HK-2 (cell line): ENCODE measurements at regions not wholly inside any gene's neighbourhood (a gene's known extent, or its start where the extent isn't known, plus 50 kb on each side); places are given as distances from the start of the nearest gene placed in this dataset.
"Not testable (repeated sequence)": the region's sequence is repeated elsewhere in the genome, so short reads cannot be mapped to it uniquely, and the experiment has no call there.

Experiments
- DNase-seq: peaks from one replicate; pipeline ENCODE4 v3.0.0-alpha.2; 2018; ENCODE audit not compliant: unreplicated experiment

DNA sequence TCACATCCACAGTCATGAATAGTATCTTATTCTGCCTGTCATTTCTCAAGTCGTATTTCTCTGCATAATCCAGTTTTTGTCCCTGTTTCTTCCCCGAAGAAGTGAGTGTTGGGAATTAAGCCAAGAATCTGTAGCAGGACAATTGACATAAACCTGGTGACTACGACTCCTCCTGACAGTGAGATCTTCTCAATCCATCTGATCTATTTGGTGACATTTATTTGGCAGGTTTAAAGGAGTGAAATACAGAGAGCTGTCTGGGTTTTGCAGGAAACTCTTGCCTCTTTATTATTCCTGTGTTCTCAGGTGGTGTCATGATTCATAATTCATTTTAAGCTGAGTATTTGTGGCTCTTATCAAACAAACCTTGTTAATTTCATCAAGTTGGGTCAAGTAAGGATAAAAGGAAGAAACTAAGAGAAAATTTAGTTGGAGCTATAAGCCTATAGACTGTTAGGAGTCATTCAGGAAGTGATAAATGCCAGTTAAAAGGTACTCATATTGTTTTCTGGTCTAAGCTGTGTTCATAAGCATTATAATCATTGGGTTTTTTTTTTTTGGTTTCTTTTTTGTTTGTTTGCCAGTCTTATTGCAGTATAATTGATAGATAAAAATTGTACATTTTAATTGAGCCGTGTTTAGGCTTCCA lies 95.9 kb upstream of the PCSK1 start:
- DNase-seq = no peak

DNA sequence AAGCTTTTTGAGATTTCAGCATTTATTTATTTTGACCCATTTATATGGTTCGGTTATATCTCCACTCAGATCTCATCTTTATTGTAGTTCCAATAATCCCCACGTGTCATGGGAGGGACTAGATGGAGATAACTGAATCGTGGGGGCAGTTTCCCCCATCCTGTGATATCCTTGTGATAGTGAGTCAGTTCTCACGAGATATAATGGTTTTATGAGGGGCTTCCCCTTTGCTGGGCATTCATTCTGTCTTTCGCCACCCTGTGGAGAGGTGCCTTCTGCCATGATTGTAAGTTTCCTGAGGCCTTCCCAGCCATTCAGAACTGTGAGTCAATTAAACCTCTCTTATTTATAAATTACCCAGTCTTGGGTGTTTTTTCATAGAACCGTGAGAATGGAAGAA lies 96.5 kb upstream of the PCSK1 start:
- DNase-seq = no peak

DNA sequence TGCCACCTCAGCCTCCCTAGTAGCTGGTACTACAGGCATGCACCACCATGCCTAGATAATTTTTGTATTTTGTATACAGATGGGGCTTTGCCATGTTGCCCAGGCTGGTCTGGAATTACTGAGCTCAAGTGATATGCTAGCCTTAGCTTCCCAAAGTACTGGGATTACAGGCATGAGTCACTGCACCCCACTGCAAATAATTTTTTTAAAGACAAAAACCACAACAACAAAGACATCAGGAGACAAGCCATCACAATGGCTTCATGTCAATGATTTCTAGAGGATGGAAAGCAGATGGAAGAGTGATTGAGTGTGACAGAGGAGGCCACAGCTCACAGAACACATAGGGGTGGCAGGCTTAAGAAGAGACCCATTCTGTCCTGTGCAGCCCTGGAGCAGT lies 97.9 kb upstream of the PCSK1 start:
- no peak for DNase-seq

DNA sequence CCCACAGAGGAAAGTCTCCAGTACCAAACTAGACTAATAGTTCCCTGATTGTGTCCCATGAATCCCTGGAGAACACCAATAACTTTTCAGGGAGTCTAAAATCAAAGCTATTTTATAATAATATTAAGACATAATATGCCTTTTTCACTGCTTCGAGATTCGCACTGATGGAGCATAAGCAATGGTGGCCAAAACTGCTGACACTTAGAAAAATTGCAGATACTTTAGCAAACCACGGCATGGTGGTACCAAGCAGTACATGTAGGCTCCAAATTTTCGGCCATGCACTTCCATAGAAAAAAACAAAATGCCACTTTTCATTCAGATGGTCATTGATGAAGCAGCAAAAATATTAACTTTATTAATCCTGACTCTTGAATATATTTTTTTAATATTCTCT lies 100.3 kb upstream of the PCSK1 start:
- no peak for DNase-seq

DNA sequence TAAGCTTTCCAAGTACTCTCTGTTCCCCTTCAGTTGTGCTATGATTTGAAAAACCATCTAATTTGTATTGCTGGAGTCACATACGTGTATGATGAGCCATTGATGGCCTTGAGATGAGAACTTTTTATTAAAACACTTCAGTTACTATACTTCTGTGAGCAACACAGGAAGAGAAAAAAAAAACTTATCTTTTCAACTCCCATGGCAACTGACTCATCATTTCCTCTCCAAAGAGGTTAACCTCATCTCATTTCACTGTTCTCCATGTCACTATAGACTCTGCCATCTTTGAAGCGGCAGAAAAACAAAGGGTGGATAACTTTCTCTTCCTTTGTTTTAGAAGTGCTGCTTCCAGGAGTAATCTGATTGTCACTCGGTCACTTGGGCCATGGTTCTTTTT lies 104.3 kb upstream of the PCSK1 start:
- no peak for DNase-seq

DNA sequence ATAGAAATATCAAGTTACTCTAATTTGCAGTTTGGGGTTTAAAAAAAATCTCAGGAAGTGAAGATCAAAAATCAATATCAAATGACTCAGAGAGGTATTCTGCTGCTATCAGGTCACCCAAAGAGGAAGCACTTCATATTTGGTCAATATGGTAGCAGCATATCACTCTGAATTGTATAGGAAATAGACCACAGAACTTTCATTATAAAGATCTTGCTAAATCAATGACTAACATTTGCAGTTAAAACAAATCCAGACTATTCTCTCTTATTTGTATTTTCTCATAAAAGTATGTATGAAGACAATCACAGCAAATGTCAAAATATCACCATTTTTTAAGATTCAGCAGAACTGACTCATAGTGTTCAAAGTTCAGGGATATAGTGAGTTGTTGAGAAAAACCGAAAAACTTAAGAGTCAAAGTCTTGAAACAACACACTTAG lies 105.8 kb upstream of the PCSK1 start:
- DNase-seq = no peak

DNA sequence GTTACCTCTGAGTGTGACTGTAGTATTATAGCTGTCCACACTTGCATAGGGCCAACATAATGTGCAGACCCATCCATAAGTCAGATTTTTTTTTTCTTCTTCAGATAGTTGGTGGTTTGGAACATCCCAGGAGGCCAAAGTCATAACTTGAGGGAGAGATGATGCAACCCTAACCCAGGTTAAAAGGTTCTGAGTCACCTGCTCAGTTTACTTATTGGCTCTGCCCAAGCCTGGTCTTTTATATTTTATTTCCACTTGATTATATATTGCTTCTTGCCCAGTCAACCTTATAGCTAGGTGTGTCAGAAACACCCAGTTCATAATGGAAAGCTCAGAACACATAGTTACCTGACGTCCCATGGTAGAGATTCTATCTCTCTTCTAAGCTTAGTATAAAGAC lies 113.1 kb upstream of the PCSK1 start:
- no peak for DNase-seq

DNA sequence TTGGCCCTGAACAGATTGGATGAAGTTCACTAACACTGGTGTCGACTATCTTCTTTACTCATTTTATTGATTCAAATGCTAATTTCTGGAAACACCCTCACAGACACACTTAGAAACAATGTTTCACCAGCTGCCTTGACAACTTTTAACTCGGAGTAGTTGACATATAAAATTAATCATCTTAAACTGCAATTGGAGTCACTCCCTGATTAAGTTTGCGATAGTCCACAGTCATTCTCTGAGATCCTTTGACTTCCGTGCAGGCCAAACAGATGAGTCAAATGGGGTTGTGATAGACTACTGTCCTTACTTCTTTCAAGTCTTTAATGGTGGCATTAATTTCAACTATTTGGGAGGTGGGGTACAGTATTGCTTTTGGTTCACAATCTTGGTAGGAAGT lies 114.4 kb upstream of the PCSK1 start:
- DNase-seq = no peak

DNA sequence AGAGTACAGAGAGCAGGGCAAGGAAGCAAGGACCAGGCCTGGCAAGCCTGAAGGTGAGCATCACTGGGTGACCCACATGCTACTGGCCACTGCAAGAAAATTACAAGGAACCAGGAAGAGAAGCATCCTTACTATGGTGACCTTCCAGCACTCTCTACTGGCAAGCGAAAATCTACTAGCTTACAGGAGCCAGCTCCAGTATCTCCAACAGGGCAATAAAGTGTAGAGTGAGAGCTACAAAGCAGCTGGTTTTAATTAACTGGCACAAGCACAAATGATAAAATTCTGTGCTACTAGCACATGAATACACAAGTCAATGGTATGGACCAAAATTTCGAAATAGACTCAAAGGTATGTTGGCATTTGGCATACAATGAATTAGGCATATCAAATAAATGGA lies 113.3 kb upstream of the CAST start:
- DNase-seq = no peak

DNA sequence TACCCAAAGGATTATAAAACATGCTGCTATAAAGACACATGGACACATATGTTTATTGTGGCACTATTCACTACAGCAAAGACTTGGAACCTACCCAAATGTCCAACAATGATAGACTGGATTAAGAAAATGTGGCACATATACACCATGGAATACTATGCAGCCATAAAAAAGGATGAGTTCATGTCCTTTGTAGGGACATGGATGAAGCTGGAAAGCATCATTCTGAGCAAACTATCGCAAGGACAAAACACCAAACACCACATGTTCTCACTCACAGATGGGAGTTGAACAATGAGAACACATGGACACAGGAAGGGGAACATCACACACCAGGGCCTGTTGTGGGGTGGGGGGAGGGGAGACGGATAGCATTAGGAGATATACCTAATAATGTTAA lies 101.3 kb upstream of the CAST start:
- not testable (repeated sequence) for DNase-seq

DNA sequence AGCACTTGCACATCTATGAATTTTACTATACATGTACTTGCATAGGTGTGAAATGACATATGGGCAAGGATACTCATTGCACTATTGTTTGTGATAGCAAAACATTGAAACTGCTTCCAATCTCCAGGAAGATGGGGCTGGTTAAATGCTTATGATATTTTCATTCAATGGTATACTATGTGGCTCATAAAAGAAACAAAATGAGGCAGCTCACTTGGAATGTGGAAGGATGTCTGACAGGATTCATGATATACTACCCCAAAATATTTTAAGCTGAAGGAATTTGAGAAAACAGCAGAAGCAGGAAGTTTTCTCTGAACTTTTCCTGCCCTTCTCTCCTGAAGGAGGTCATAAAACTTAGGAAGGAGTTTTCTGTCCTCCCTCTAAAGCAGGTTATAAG lies 99.6 kb upstream of the CAST start:
- no peak for DNase-seq

DNA sequence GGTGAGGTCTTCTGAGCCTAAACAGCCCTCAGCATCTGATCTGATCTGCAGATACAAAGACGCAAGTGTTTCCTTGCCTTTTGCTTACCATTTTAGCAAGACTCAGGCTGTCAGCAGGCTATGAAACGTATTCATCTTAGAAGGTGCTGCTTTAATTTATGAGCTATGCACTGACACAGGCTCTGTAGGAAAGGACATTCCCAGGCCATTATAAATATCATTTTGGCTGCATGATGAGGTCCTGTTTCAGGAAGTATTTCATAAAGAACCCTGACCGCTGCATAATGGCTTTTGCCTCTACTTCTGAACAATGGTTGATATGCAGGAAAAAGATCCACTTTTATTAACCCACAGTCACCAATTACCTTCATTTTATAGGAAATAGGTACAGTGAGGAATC lies 98.4 kb upstream of the CAST start:
- DNase-seq = no peak

DNA sequence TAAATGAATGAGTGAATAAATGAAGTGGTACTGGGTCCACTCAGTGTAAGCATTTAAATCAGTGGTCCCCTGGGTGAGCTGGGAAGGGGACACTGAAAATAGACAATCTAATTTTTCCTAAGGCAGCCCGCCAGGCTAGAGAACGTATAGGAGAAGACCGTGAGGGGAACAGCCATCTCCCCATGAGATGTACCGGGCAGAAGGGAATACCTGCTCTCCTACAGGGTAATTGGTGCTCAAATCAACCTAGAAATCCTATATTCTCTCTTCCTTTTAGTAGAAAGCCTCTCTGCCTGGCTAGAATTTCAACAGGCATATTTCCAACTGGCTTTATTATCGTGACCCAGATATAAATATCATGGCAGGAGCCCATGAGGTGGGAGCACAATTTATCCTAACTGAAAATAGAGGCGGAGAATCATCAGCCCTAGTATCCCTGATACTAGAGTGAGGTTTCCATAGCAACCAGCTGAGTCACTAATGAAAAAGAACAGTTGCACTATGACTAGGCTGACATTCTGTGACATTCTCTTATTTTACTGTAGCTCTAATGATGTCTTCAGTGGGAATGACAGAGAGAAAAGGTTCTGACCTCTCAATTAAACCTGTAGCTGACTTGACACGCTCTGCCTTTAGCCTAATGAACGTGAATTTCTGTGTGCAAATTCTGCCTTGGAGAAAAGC lies 96.5 kb upstream of the CAST start:
- no peak for DNase-seq

DNA sequence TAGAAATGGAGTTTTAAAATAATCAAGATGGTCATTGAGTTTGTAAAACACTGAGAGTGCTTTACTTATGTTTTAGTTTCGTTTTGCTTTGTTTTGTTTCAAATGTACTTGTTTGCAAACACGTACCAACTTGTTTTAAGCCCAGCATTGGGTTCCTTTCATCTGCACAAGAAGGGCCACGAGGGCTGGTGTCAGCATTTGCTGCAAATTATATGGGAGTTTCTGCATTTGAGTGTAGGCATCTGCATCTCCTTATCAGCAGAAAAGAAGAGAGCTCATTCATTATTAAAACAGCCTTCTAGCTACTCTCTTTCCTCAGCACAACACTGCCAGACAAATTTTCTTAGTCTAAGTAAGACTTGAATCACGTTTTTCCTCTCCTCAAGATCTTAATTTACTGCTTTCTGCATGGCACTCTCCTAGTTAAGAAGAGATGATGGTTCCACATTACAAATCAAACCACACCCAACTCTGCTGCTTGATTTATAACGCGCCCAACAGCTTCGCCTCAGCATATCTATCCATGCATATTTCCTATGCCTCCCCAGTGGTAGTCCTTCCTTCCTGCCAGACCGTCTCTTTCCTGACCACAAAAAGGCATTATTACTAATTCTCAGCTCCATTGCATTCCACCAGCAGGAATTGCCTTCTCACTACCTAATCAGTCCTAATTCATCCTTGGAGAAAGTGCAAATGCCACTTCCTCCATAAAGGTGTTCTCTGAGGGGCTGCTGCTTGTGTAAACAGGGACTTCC lies 95.2 kb upstream of the CAST start:
- peak; percentile 17 for DNase-seq

DNA sequence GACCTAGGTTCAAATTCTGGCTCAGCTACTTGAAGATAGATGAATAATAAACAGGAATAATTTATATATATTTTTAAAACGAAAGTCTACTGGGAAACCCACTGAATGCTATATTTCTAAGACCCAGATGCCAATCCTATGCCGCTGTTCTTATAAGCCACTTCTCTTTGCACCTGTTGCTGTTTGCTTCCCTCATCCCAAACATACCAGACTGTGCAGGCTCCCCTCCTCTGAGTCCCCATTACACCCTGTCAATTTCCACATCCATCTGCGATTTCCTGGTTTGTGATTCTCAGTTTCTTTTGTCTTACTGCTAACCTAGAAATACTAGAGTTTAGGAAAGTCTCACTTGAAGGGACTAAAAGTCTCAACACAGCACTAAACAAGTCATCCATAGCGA lies 92.8 kb upstream of the CAST start:
- no peak for DNase-seq

DNA sequence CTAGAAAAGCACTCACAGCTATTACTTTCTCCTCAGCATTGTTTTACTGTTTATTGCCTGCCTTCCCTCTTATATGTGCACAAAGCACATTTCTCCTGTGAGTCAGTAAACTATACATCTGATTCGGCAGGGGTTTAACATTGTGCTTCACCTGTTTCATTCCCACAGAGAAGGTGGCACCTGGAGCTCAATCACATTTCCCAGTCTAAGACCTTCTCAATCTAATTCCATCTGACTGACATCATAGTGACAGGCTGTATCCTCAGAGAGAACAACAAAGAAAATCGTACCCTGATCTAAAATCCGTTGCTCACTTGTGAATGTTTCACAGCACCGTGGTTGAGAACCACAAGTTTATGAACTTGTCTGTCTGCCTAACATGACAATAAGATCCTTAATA lies 92.4 kb upstream of the CAST start:
- DNase-seq = no peak

DNA sequence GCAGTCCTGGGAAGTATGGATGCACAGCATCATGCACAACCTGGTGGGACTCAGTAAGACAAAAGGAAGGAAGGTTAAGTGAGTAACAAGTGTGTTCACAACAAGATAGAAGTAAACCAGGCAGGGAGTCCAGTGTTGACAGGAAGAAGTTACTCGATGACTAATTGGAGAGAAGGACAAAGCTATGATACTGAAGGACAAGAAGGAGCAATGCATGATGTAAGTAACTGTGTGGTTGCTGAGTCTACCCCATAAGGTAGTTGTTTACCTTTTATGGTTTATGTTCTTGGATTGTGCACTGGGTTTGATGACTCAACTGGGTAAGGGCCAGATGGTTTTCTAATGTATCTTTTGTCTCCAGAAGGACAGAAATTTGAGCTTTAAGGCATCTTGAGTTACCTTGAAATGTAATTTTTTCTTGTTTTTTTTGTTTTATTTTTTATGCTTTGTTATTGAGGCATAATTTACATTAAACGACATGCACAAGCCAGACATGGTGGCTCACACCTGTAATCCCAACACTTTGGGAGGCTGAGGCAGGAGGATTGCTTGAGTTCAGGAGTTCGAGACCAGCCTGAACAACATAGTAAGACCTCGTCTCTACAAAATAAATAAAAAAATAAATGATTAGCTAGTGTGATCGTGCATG lies 89.2 kb upstream of the CAST start:
- no peak for DNase-seq

DNA sequence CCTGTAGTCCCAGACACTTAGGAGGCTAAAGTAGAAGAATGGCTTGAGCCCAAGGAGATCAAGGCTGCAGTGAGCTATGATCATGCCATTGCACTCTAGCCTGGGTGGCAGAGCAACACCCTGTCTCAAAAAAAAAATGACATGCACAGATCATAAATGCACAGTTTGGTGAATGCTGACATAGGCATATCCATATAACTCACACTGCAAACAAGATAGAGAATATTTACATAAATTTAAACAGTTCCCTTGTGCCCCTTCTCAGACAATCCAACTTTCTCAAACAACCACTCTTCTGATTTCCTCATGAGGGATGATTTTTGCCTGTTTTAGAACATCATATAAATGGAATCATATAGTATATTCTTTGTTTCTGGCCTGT lies 88.7 kb upstream of the CAST start:
- no peak for DNase-seq

DNA sequence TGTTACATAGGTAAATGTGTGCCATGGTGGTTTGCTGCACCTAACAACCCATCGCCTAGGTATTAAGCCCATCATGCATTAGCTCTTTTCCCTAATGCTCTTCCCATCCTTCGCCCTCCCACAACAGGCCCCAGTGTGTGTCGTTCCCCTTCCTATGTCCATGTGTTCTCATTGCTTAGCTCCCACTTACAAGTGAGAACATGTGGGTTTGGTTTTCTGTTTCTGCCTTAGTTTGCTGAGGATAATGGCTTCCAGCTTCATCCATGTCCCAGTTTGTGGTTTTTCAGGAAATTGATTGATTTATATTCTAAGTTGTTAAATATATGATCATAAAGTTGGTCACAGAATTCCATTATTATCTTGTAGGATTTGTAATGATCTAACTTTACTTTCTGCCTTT lies 85.3 kb upstream of the CAST start:
- DNase-seq = no peak

DNA sequence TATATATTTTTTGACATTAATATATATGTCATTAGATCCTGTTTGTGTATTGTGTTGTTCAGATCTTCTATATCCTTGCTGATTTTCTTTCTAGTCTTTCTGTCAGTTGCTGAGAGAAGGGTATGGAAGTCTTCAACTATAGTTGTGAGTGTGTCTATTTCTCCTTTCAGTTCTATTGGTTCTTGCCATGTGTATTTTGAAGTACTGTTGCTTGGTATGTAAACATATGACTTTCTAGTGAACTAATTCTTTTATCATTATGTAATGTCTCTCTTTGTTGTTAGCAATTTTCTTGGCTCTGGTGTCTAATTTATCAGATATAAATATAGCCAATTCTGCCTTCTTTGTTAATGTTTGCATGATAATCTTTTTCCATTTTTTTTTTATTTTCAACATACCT lies 84.3 kb upstream of the CAST start:
- no peak for DNase-seq

DNA sequence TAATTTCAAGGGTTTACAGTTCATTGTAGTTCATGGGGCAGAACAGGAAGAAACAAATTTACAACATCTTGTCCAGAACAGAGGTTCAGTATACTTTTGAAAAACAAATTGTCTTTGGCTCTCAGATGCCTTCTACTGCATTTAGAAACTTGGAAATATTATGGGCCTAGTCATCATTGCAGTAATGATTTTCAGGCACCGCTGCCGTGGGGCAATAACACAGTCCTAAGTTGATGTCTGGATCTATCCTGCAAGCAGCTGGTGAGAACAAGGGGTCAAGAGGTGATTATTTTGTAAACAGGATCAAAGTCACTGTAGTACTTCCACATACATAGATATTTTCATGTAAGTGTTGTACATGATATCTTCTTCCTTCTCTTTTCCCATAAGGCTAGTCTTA lies 82.5 kb upstream of the CAST start:
- DNase-seq = no peak

DNA sequence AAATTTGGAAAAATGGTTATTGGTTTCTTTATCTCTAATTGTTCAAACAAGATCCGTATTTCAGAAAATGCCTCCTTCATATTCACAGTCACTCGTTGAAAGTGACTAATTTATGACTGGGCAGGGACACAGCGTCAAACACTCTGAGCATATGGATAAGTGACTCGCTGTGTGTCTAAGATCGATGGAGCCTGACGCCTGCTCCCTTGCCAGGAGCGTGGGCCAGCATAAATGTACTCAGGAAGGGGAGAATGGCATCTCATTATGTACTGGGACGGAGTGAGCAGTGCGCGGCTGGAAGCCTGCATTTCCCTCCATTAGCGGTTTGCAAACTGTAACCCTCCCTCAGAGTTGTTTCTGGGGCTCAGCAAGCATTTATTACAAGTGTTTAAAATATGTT lies 79.8 kb upstream of the CAST start:
- peak; percentile 50 for DNase-seq

DNA sequence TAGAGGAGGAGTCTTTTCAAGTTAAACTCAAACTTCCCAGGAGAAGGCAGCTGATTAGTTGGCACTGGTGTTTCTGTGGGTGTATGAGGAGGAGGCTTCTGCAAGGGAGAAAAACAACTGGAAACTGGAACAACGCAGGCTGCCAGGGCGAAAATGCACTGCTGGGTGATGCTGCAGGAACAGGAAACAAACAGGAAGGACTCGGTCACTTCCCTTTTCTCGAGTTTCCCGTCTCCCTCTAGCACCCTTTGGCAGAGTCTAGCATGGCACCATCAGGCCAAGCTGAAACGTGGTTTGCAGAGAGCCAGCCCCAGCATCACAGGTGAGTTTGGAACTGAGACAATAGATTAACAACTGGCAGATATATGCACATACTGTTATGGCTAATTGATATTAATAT lies 77.5 kb upstream of the CAST start:
- no peak for DNase-seq
